ENCODE measurements at regions not wholly inside any gene's neighbourhood (a gene's known extent, or its start where the extent isn't known, plus 50 kb on each side); places are given as distances from the start of the nearest gene placed in this dataset.

DNA sequence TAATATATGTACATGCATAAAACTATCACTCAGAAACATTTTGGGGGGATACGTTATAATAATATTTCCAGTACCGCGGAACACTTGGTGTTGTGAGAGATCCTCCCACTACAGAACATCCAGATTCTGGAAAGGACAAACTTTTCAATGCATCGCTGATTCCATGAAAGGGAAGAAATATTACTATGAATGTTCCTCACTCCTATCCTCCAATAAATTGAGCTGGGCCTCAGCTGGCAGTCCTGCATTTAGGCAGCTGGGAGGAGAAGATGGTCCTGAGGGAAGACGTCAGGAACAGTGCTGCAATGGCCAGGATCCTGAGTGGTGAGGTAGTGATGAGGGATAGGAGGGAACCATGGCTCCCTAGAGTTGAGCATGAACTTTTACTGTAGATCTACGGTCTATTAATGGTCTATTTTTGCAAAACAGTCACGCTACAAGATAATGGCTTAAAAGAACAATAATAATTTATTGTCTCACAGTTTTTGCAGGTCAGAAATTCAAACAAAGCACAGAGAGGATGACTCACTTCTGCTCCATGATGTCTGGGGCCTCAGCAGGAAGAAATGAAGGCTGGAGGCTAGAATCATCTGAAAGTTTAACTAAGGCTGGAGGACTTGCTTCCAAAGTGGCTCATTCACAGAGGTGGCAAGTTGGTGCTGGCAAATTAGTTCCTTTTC lies 538.1 kb downstream of the STIM2 start:
- no peak for DNase-seq (ENCODE audit: extremely low read depth, insufficient read length)
- TF ChIP-seq, protein P1, sequence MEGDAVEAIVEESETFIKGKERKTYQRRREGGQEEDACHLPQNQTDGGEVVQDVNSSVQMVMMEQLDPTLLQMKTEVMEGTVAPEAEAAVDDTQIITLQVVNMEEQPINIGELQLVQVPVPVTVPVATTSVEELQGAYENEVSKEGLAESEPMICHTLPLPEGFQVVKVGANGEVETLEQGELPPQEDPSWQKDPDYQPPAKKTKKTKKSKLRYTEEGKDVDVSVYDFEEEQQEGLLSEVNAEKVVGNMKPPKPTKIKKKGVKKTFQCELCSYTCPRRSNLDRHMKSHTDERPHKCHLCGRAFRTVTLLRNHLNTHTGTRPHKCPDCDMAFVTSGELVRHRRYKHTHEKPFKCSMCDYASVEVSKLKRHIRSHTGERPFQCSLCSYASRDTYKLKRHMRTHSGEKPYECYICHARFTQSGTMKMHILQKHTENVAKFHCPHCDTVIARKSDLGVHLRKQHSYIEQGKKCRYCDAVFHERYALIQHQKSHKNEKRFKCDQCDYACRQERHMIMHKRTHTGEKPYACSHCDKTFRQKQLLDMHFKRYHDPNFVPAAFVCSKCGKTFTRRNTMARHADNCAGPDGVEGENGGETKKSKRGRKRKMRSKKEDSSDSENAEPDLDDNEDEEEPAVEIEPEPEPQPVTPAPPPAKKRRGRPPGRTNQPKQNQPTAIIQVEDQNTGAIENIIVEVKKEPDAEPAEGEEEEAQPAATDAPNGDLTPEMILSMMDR (IDR thresholded peaks at IDR 0.05; ENCODE audit: insufficient read depth, low read length, poor library complexity, severe bottlenecking): no peak
- Histone ChIP-seq H3K36me3 (ENCODE audit: control insufficient read depth, insufficient read depth, low read length) (no peaks in the 10 kb centered on the region), H3K27me3 (replicated peaks; ENCODE audit: control insufficient read depth, insufficient read depth, low read length) (no peaks in the 10 kb centered on the region), H3K4me3 (replicated peaks; ENCODE audit: low read depth, low read length) (no peak overlapping the region)

DNA sequence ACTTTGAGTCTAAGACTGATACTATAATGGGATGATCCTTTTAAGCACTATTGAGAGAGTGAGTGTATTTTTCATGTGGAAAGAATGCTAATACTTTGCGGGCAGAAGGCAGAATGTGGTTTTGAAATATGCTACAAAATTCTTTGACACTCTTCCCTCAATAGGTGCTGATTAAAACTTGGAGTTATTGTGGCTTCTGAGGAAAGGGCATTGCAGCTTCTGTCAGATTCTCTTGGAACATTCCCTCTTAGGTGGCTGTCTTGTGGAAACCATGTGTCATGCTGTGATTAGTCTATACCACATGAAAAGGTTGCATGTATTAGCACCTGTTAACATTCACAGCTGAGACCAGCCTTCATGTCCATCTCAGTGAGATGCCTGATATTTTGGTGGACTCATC lies 547.0 kb downstream of the STIM2 start:
- TF ChIP-seq, protein P1 (IDR thresholded peaks at IDR 0.05; ENCODE audit: insufficient read depth, low read length, poor library complexity, severe bottlenecking): no peak
- Histone ChIP-seq H3K36me3 (ENCODE audit: control insufficient read depth, insufficient read depth, low read length) (no peaks in the 10 kb centered on the region), H3K27me3 (replicated peaks; ENCODE audit: control insufficient read depth, insufficient read depth, low read length) (no peaks in the 10 kb centered on the region), H3K4me3 (replicated peaks; ENCODE audit: low read depth, low read length) (no peak overlapping the region)
- no peak for DNase-seq (ENCODE audit: extremely low read depth, insufficient read length)

DNA sequence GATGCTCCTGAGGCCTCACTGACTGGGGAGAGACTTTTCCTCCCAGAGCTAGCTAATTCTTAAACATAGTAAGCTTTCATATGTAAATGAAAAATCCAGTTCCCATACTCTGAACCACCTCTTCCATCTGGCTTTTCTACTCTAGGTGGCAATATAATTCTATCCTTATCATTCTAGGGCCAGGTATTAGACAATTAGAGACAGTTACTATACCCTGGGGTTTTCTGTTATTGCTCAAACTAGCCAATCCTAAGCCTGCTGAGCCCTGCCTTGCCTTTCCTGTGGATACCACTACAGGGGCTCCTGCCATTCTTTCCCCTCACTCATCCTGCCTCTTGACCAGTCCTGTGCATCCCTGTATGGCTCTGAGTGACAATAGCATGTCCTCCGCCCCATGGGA lies 552.0 kb downstream of the STIM2 start:
- H3K36me3 ChIP-seq (ENCODE audit: control insufficient read depth, insufficient read depth, low read length): no peaks in the 10 kb centered on the region
- H3K27me3 ChIP-seq (replicated peaks; ENCODE audit: control insufficient read depth, insufficient read depth, low read length): no peaks in the 10 kb centered on the region
- TF ChIP-seq, protein P1 (IDR thresholded peaks at IDR 0.05; ENCODE audit: insufficient read depth, low read length, poor library complexity, severe bottlenecking): no peak
- H3K4me3 ChIP-seq (replicated peaks; ENCODE audit: low read depth, low read length): no peak overlapping the region
- no peak for DNase-seq (ENCODE audit: extremely low read depth, insufficient read length)

DNA sequence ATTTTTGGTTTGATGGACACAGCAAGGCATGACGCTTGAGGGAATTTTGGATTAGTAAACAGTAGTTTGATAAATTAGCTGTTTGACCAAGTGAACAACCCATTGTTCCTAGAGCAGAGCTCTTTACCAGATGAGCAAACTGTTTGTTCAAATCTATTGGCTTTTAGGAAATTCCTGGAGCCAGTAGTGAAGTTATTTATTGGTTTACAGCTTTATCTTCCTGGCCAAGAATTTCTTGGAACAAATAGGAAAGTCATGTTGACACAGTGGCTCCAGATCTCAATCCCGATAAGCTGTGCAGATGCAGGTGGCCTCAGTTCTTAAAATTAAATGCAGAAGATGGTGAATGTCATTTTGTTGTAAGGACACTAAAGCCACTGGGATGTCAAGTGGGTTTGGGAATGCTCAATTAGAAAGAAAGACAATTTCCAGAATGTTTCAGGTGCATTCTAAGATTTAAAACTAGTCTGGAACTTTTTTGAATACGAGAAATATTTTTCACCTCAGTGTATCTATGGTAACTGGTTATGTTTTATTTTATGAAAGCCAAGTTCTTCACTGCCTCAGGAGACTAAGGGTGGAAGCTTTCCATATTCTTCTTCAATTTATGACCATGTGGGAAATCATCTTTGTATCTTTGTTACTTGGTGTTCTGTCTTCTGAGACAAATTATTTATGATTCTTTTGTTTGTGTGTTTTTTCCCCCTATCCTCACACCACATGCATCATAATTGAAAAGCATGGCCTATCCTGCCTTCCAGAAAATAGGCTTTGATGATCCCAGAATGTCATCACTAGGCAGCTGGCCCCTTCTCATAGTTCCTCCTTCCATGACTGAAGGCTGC lies 554.5 kb downstream of the STIM2 start:
- TF ChIP-seq, protein P1 (IDR thresholded peaks at IDR 0.05; ENCODE audit: insufficient read depth, low read length, poor library complexity, severe bottlenecking): no peak
- no peaks in the 10 kb centered on the region for H3K27me3 ChIP-seq (replicated peaks; ENCODE audit: control insufficient read depth, insufficient read depth, low read length)
- no peaks in the 10 kb centered on the region for H3K36me3 ChIP-seq (ENCODE audit: control insufficient read depth, insufficient read depth, low read length)
- H3K4me3 ChIP-seq (replicated peaks; ENCODE audit: low read depth, low read length): no peak overlapping the region
- DNase-seq (ENCODE audit: extremely low read depth, insufficient read length): no peak

DNA sequence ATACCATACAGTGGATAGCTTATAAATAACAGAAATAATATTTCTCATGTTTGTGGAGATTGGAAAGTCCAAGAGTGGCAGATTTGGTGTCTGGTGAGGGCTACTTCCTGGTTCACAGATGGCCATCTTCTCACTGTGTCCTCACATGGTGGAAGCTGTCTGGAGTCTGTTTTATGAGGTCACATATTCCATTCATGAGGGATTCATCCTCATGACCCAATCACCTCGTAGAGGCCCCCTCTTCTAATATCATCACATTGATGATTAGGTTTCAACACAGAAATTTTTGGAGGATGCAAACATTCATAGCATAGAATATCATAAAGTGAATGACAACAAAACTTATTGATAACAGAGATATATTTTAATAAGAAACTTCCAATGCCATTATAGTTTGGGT lies 568.0 kb downstream of the STIM2 start:
- H3K4me3 ChIP-seq (replicated peaks; ENCODE audit: low read depth, low read length): no peak overlapping the region
- TF ChIP-seq, protein P1 (IDR thresholded peaks at IDR 0.05; ENCODE audit: insufficient read depth, low read length, poor library complexity, severe bottlenecking): no peak
- no peaks in the 10 kb centered on the region for H3K36me3 ChIP-seq (ENCODE audit: control insufficient read depth, insufficient read depth, low read length)
- H3K27me3 ChIP-seq (replicated peaks; ENCODE audit: control insufficient read depth, insufficient read depth, low read length): no peaks in the 10 kb centered on the region
- no peak for DNase-seq (ENCODE audit: extremely low read depth, insufficient read length)
